B cell (primary cell): ENCODE measurements at regions not wholly inside any gene's neighbourhood (a gene's known extent, or its start where the extent isn't known, plus 50 kb on each side); places are given as distances from the start of the nearest gene placed in this dataset.

Source experiments
- ATAC-seq: fragments of 200-7000 bp; cut with Tn5 transposase; one replicate; pipeline ENCODE4 v1.10.0; 2021; ENCODE audit warnings: low read depth, mild to moderate bottlenecking, moderate number of reproducible peaks, moderate library complexity
- CTCF ChIA-PET: fragments of 350-600 bp; sonication (Branson Sonifier 250); formaldehyde crosslinking; loops from one replicate; lab custom pipeline; 2021; ENCODE audit warnings: antibody characterized with exemption, inconsistent platforms; lab: Charles Lee
- POLR2A ChIA-PET: fragments of 350-600 bp; sonication (Branson Sonifier 250); formaldehyde crosslinking; loops from one replicate; lab custom pipeline; 2021; ENCODE audit warnings: antibody characterized with exemption; lab: Charles Lee
- DNase-seq: peaks from one replicate; pipeline ENCODE4 v3.0.0; 2013
- H2AFZ ChIP-seq: 2 replicates; pipeline ENCODE4 v1.6.1; 2012; ENCODE audit warnings: mild to moderate bottlenecking, low read depth, low read length; ENCODE audit not compliant: insufficient read depth, poor library complexity, severe bottlenecking
- H3K27ac ChIP-seq, 2 donors: 1 replicate in 1 of 2; 2 replicates in 1 of 2; pipeline ENCODE4 v1.5.1; 2012 to 2013; ENCODE audit warnings: low read length in 2 of 2, mild to moderate bottlenecking in 2 of 2, moderate library complexity in 1 of 2
- H3K27me3 ChIP-seq, 4 experiments: fragments of 200-600 bp in 1 of 4; sonication (generic) in 1 of 4; replicated peaks in 1 of 4; 1 replicate in 2 of 4; 2 replicates in 2 of 4; pipeline versions ENCODE4 v1.6.1 to v1.7.0; 2013 to 2016; ENCODE audit warnings: low read length in 3 of 4, mild to moderate bottlenecking in 2 of 4, mixed read lengths in 1 of 4, moderate library complexity in 1 of 4; ENCODE audit not compliant: insufficient read depth in 4 of 4, control insufficient read depth in 3 of 4; ENCODE audit errors: control extremely low read depth in 1 of 4
- H3K36me3 ChIP-seq, 2 experiments: replicated peaks in 1 of 2; 1 replicate in 1 of 2; 2 replicates in 1 of 2; pipeline versions ENCODE4 v1.6.1 to v1.7.1; 2013; ENCODE audit warnings: low read length in 1 of 2; ENCODE audit not compliant: insufficient read depth in 2 of 2, control insufficient read depth in 1 of 2; ENCODE audit errors: control extremely low read depth in 1 of 2, extremely low read depth in 1 of 2
- H3K4me1 ChIP-seq, 2 donors: fragments of 200-600 bp in 1 of 2; sonication (generic) in 1 of 2; 1 replicate in 1 of 2; 2 replicates in 1 of 2; pipeline versions ENCODE4 v1.5.1 to v1.6.1; 2013 to 2017; ENCODE audit warnings: low read length in 2 of 2; ENCODE audit not compliant: control insufficient read depth in 2 of 2, insufficient read depth in 2 of 2
- H3K4me2 ChIP-seq: replicated peaks from 2 replicates; pipeline ENCODE3; 2012; ENCODE audit warnings: mild to moderate bottlenecking, low read depth, low read length; ENCODE audit not compliant: poor library complexity, severe bottlenecking
- H3K4me3 ChIP-seq, 5 experiments: fragments of 200-600 bp in 1 of 5; sonication (generic) in 1 of 5; 1 replicate in 3 of 5; 2 replicates in 2 of 5; pipeline versions ENCODE4 v1.5.1 to v1.7.0; 2011 to 2016; ENCODE audit warnings: low read length in 4 of 5, mild to moderate bottlenecking in 4 of 5, low read depth in 2 of 5, control low read depth in 1 of 5, moderate library complexity in 1 of 5; ENCODE audit not compliant: insufficient read depth in 1 of 5; ENCODE audit errors: control extremely low read depth in 1 of 5, extremely low read depth in 1 of 5
- H3K79me2 ChIP-seq: fragments of 200-600 bp; sonication (generic); one replicate; pipeline ENCODE4 v1.6.0; 2016; ENCODE audit warnings: low read length; ENCODE audit not compliant: control insufficient read depth, insufficient read depth
- H3K9ac ChIP-seq: fragments of 200-600 bp; sonication (generic); 2 replicates; pipeline ENCODE4 v1.6.1; 2017; ENCODE audit warnings: mild to moderate bottlenecking, low read length, moderate library complexity
- H3K9me3 ChIP-seq, 3 donors: one replicate each; pipeline versions ENCODE4 v1.6.1 to v1.7.1; 2013; ENCODE audit warnings: low read length in 2 of 3; ENCODE audit not compliant: control insufficient read depth in 2 of 3, insufficient read depth in 1 of 3; ENCODE audit errors: control extremely low read depth in 1 of 3
- H4K20me1 ChIP-seq: 2 replicates; pipeline ENCODE4 v1.6.0; 2012; ENCODE audit warnings: mild to moderate bottlenecking, low read length; ENCODE audit not compliant: insufficient read depth, control insufficient read depth, poor library complexity, severe bottlenecking
- H3K27ac Mint-ChIP-seq: one replicate; pipeline ENCODE4 v1.8.0; 2021; ENCODE audit warnings: mixed read lengths
- H3K27me3 Mint-ChIP-seq: one replicate; pipeline ENCODE4 v1.8.0; 2021; ENCODE audit warnings: mixed read lengths
- H3K4me1 Mint-ChIP-seq: one replicate; pipeline ENCODE4 v1.8.0; 2021; ENCODE audit warnings: mixed read lengths
- H3K4me3 Mint-ChIP-seq: one replicate; pipeline ENCODE4 v1.8.0; 2021; ENCODE audit warnings: mixed read lengths
- H3K9me3 Mint-ChIP-seq: one replicate; pipeline ENCODE4 v1.8.0; 2022; ENCODE audit warnings: mixed read lengths; ENCODE audit not compliant: insufficient read depth
- CTCF ChIP-seq: fragments of 200-600 bp; IDR thresholded peaks from one replicate; pipeline ENCODE4 v1.8.0; 2022; ENCODE audit warnings: antibody characterized with exemption, mild to moderate bottlenecking
- EZH2 ChIP-seq: IDR thresholded peaks from 2 replicates; pipeline ENCODE4 v1.6.1; 2012; ENCODE audit warnings: borderline replicate concordance, low read depth, mild to moderate bottlenecking, moderate library complexity, low read length; ENCODE audit not compliant: insufficient read depth, poor library complexity, severe bottlenecking
- WGBS: methylation state at CpG from one replicate; pipeline ENCODE4 v1.1.5; 2013; ENCODE audit warnings: missing lambda C conversion rate; ENCODE audit not compliant: insufficient coverage; 5-methylcytosine and 5-hydroxymethylcytosine counted together
- intact Hi-C: fragments of 100-400 bp; cut with micrococcal nuclease; formaldehyde crosslinking; loops from one replicate; pipeline ENCODE4 v1.10.0; 2022

- intact Hi-C loops = no loop called here
- Histone ChIP-seq H2AFZ (no peak overlapping the region), H3K4me2 (no peak overlapping the region), H3K9me3 (no peaks in the 10 kb centered on the region), H3K4me1 (no peaks in the 10 kb centered on the region), H3K79me2 (no peaks in the 10 kb centered on the region), H3K9ac (no peak overlapping the region), H3K36me3 (no peaks in the 10 kb centered on the region), H3K4me3 (no peak overlapping the region), H3K27ac (no peak overlapping the region), H3K27me3 (peaks cover 0 to 2% (median 0%) of the 10 kb centered on the region in 4 experiments), H4K20me1 (no peaks in the 10 kb centered on the region)
- DNase-seq (no peak), ATAC-seq (no peak)
- H3K9me3 Mint-ChIP-seq = no peaks in the 10 kb centered on the region
- 96% methylated on average over 2 of the region's 4 CpGs for WGBS
- H3K4me1 Mint-ChIP-seq = no peaks in the 10 kb centered on the region
- TF ChIP-seq EZH2 = no peak
- no peak for TF ChIP-seq CTCF
- no peaks in the 10 kb centered on the region for H3K27me3 Mint-ChIP-seq
- H3K27ac Mint-ChIP-seq = no peak overlapping the region
- ChIA-PET CTCF (no interaction called here), POLR2A (no interaction called here)
- H3K4me3 Mint-ChIP-seq = no peak overlapping the region
These were observed 231.3 kb upstream of the PLXNA2 start for GRCh38 chr1:208475449-208475848.

GRCh38 chr1:208475951-208476845 lies 232.0 kb upstream of the PLXNA2 start:
- H3K9me3 Mint-ChIP-seq = no peaks in the 10 kb centered on the region
- ChIA-PET POLR2A (no interaction called here), CTCF (no interaction called here)
- no peak for TF ChIP-seq CTCF
- no peak for TF ChIP-seq EZH2
- no peak for DNase-seq
- Histone ChIP-seq H3K4me1 (no peaks in the 10 kb centered on the region), H3K36me3 (no peaks in the 10 kb centered on the region), H3K9me3 (no peaks in the 10 kb centered on the region), H4K20me1 (no peaks in the 10 kb centered on the region), H3K27me3 (peaks cover 0 to 2% (median 0%) of the 10 kb centered on the region in 4 experiments), H3K4me2 (no peak overlapping the region), H3K27ac (no peak overlapping the region), H3K9ac (no peak overlapping the region), H2AFZ (no peak overlapping the region), H3K4me3 (no peak overlapping the region), H3K79me2 (no peaks in the 10 kb centered on the region)
- H3K27me3 Mint-ChIP-seq = no peaks in the 10 kb centered on the region
- no peak overlapping the region for H3K4me3 Mint-ChIP-seq
- intact Hi-C loops = no loop called here
- no peaks in the 10 kb centered on the region for H3K4me1 Mint-ChIP-seq
- H3K27ac Mint-ChIP-seq = no peak overlapping the region
- no peak for ATAC-seq
- WGBS = 93% methylated on average over 2 of the region's 5 CpGs
